ENCODE measurements at regions not wholly inside any gene's neighbourhood (a gene's known extent, or its start where the extent isn't known, plus 50 kb on each side); places are given as distances from the start of the nearest gene placed in this dataset.

DNA sequence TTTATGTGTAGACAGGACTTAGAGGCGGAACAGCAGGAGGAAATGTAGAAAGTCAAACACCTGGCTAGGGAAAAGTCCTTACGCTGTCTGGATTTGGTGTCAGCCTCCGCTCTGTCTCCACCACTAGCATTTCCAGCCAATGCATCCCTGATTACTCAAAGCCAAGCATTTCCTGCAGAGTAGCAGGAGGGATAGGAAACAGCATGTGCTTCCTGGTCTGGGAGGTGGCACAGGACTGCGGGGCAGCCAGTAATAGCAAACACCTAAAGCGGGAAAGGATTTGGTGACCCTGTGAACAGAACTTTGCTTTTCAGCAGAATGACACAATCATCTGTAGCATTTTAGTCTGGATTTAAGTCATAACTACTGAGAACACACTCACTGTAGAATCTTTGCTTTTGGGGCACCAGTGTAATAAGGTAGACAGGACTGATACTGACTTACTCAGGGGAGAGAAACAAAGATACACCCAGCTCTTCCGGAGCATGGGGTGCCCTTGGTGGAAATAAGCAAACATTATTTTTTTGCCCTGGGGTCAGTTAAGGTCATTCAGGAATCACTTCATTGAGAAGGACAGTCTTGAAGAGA lies 133.3 kb upstream of the AHI1 start:
- Histone ChIP-seq H3K27me3 (ENCODE audit: low read depth, low read length) (no peaks in the 10 kb centered on the region), H3K27ac (ENCODE audit: low read length) (no peak overlapping the region), H3K4me3 (ENCODE audit: low read length) (no peak overlapping the region), H3K4me1 (ENCODE audit: low read length) (peaks cover 18% of the 10 kb centered on the region), H3K9ac (ENCODE audit: low read length) (no peak overlapping the region), H3K4me2 (ENCODE audit: low read length) (no peak overlapping the region), H3K9me3 (ENCODE audit: insufficient read depth, low read length) (no peaks in the 10 kb centered on the region), H3K36me3 (replicated peaks; ENCODE audit: low read depth, low read length) (no peaks in the 10 kb centered on the region), H2AFZ (ENCODE audit: low read depth, low read length) (no peak overlapping the region), H4K20me1 (ENCODE audit: insufficient read depth, low read length) (no peaks in the 10 kb centered on the region), H3K79me2 (ENCODE audit: low read length) (no peaks in the 10 kb centered on the region)
- TF ChIP-seq, protein P1, sequence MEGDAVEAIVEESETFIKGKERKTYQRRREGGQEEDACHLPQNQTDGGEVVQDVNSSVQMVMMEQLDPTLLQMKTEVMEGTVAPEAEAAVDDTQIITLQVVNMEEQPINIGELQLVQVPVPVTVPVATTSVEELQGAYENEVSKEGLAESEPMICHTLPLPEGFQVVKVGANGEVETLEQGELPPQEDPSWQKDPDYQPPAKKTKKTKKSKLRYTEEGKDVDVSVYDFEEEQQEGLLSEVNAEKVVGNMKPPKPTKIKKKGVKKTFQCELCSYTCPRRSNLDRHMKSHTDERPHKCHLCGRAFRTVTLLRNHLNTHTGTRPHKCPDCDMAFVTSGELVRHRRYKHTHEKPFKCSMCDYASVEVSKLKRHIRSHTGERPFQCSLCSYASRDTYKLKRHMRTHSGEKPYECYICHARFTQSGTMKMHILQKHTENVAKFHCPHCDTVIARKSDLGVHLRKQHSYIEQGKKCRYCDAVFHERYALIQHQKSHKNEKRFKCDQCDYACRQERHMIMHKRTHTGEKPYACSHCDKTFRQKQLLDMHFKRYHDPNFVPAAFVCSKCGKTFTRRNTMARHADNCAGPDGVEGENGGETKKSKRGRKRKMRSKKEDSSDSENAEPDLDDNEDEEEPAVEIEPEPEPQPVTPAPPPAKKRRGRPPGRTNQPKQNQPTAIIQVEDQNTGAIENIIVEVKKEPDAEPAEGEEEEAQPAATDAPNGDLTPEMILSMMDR (IDR thresholded peaks at IDR 0.05; ENCODE audit: low read depth, low read length), result no peak
- no peak for TF ChIP-seq EZH2phosphoT487 (IDR thresholded peaks at IDR 0.05; ENCODE audit: low read depth)

DNA sequence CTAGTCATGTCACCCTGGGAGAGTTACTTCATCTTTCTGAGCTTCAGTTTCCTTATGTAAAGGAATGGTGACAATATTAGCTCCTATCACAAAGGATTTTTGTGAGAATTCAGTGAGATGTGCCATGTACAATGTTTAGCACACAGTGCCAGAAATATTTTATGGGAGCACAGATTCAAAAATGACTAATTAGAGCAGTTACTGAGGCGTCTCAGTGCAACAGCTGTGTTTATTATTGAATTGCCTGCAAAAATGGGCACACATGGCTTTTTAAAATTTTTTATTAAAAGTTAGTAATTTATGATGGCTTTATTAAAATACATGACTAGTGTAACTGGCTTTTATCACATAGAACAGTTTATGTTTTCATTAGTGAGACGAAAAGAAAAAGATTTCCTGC lies 134.3 kb upstream of the AHI1 start:
- Histone ChIP-seq H2AFZ (ENCODE audit: low read depth, low read length) (no peak overlapping the region), H3K27ac (ENCODE audit: low read length) (no peak overlapping the region), H4K20me1 (ENCODE audit: insufficient read depth, low read length) (no peaks in the 10 kb centered on the region), H3K36me3 (replicated peaks; ENCODE audit: low read depth, low read length) (no peaks in the 10 kb centered on the region), H3K4me2 (ENCODE audit: low read length) (no peak overlapping the region), H3K4me3 (ENCODE audit: low read length) (no peak overlapping the region), H3K9ac (ENCODE audit: low read length) (no peak overlapping the region), H3K9me3 (ENCODE audit: insufficient read depth, low read length) (no peaks in the 10 kb centered on the region), H3K27me3 (ENCODE audit: low read depth, low read length) (no peaks in the 10 kb centered on the region), H3K79me2 (ENCODE audit: low read length) (no peaks in the 10 kb centered on the region), H3K4me1 (ENCODE audit: low read length) (peaks cover 13% of the 10 kb centered on the region)
- TF ChIP-seq, protein P1 (IDR thresholded peaks at IDR 0.05; ENCODE audit: low read depth, low read length), result no peak
- TF ChIP-seq EZH2phosphoT487 (IDR thresholded peaks at IDR 0.05; ENCODE audit: low read depth), result no peak

DNA sequence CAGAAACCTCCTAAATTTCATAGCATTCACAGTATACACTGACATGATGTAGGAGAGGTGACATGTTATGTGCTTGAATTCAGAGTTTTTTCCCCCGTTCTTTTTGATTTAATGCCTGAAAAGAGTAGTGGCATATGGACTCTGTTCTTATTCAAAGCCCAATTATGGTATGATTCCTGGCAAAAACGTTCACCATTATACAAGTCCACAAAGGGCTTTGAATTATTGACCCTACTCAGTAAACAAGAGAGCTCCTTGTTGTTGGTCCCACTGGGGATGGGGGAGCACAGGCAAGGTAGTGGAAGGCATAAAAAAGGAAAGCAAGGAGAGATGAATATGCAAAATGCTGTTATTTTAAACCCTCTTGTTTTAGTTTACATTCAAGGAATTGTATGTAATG lies 136.0 kb upstream of the AHI1 start:
- no peak overlapping the region for H3K27ac ChIP-seq (ENCODE audit: low read length)
- H3K27me3 ChIP-seq (ENCODE audit: low read depth, low read length), result no peaks in the 10 kb centered on the region
- H2AFZ ChIP-seq (ENCODE audit: low read depth, low read length), result no peak overlapping the region

DNA sequence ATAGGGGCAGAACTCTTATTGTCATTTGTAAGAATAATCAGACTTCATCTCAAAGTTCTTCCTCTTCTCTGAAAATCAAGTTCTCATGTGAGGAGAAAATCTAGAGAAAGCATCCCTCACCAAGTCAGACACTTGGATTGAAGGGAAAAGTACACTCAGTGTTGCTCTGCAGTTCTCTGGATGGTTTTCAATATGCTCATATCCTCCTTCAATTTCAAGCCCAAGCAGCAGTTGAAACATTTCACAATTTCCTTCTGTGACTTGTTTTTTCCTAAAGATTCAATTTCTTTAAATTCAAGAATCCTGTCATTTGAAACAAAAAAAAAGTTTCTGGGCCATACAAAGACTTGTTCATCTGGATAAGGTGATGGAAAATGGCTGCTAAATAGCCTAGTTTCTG lies 140.2 kb upstream of the AHI1 start:
- Histone ChIP-seq H3K4me3 (ENCODE audit: low read length) (no peak overlapping the region), H3K4me1 (ENCODE audit: low read length) (peaks cover 22% of the 10 kb centered on the region), H3K9ac (ENCODE audit: low read length) (no peak overlapping the region), H3K27ac (ENCODE audit: low read length) (no peak overlapping the region), H4K20me1 (ENCODE audit: insufficient read depth, low read length) (no peaks in the 10 kb centered on the region), H3K9me3 (ENCODE audit: insufficient read depth, low read length) (no peaks in the 10 kb centered on the region), H3K4me2 (ENCODE audit: low read length) (no peak overlapping the region), H2AFZ (ENCODE audit: low read depth, low read length) (no peak overlapping the region), H3K27me3 (ENCODE audit: low read depth, low read length) (no peaks in the 10 kb centered on the region), H3K79me2 (ENCODE audit: low read length) (no peaks in the 10 kb centered on the region), H3K36me3 (replicated peaks; ENCODE audit: low read depth, low read length) (no peaks in the 10 kb centered on the region)
- TF ChIP-seq, protein P1 (IDR thresholded peaks at IDR 0.05; ENCODE audit: low read depth, low read length), result no peak
- no peak for TF ChIP-seq EZH2phosphoT487 (IDR thresholded peaks at IDR 0.05; ENCODE audit: low read depth)

More for the DNA sequence above, 136.0 kb upstream of the AHI1 start:
- Histone ChIP-seq H3K4me3 (ENCODE audit: low read length) (no peak overlapping the region), H3K79me2 (ENCODE audit: low read length) (no peaks in the 10 kb centered on the region), H3K9me3 (ENCODE audit: insufficient read depth, low read length) (no peaks in the 10 kb centered on the region), H3K36me3 (replicated peaks; ENCODE audit: low read depth, low read length) (no peaks in the 10 kb centered on the region), H3K4me1 (ENCODE audit: low read length) (peaks cover 12% of the 10 kb centered on the region), H3K9ac (ENCODE audit: low read length) (no peak overlapping the region), H3K4me2 (ENCODE audit: low read length) (no peak overlapping the region), H4K20me1 (ENCODE audit: insufficient read depth, low read length) (no peaks in the 10 kb centered on the region)
- TF ChIP-seq EZH2phosphoT487 (IDR thresholded peaks at IDR 0.05; ENCODE audit: low read depth), result no peak
- TF ChIP-seq, protein P1 (IDR thresholded peaks at IDR 0.05; ENCODE audit: low read depth, low read length), result no peak
